ENCODE measurements at regions not wholly inside any gene's neighbourhood (a gene's known extent, or its start where the extent isn't known, plus 50 kb on each side); places are given as distances from the start of the nearest gene placed in this dataset.

GRCh38 chr5:3092211-3092610, 340.7 kb upstream of the IRX2 start:
- TF ChIP-seq PBX3 (IDR thresholded peaks at IDR 0.05) = no peak
- TF ChIP-seq CTCF (IDR thresholded peaks at IDR 0.05) = no peak
- TF ChIP-seq REST (IDR thresholded peaks at IDR 0.05) = no peak
- no peak for TF ChIP-seq HDAC2 (IDR thresholded peaks at IDR 0.05)

Data from A549 (cell line).